Caco-2 (cell line): ENCODE measurements at regions not wholly inside any gene's neighbourhood (a gene's known extent, or its start where the extent isn't known, plus 50 kb on each side); places are given as distances from the start of the nearest gene placed in this dataset.

ENCODE experiments used
- BruUV-seq: library from RNA; stranded (reverse); fragments of 400-500 nt; replicated peaks from 2 replicates; lab custom pipeline; 2021; lab: Mats Ljungman, UMichigan
- CTCF ChIA-PET: fragments of 300-600 bp; sonication (Branson Sonifier 250); formaldehyde crosslinking; loops from one replicate; lab custom pipeline; 2022; ENCODE audit warnings: antibody characterized with exemption; lab: Charles Lee
- POLR2A ChIA-PET: fragments of 300-600 bp; sonication (Branson Sonifier 250); formaldehyde crosslinking; loops from one replicate; lab custom pipeline; 2022; ENCODE audit warnings: antibody characterized with exemption; lab: Charles Lee
- DNase-seq, 2 experiments: peaks; one replicate each; pipeline versions ENCODE4 v3.0.0 to v3.0.0-alpha.2; 2020 to 2022
- H3K27me3 ChIP-seq: replicated peaks from 2 replicates; pipeline ENCODE4 v1.6.0; 2011; ENCODE audit warnings: low read length; ENCODE audit not compliant: control insufficient read depth, insufficient read depth
- H3K36me3 ChIP-seq: 2 replicates; pipeline ENCODE4 v1.5.1; 2011; ENCODE audit warnings: low read length; ENCODE audit not compliant: control insufficient read depth, insufficient read depth
- H3K4me1 ChIP-seq: fragments of 250-450 bp; sonication (Bioruptor Pico); 2 replicates; pipeline ENCODE4 v1.5.1; 2020; ENCODE audit warnings: mild to moderate bottlenecking
- H3K4me3 ChIP-seq: 2 replicates; pipeline ENCODE4 v1.5.1; 2011; ENCODE audit warnings: low read depth, mild to moderate bottlenecking, control low read depth, low read length
- H3K9me3 ChIP-seq: fragments of 250-450 bp; sonication (Bioruptor Pico); 2 replicates; pipeline ENCODE4 v1.5.1; 2020; ENCODE audit warnings: mild to moderate bottlenecking, moderate library complexity
- H3K27ac Mint-ChIP-seq: one replicate; pipeline ENCODE4 v1.8.0; 2022; ENCODE audit warnings: mixed read lengths; ENCODE audit not compliant: unreplicated experiment
- H3K27me3 Mint-ChIP-seq: one replicate; pipeline ENCODE4 v1.8.0; 2022; ENCODE audit warnings: mixed read lengths; ENCODE audit not compliant: insufficient read depth, unreplicated experiment
- H3K36me3 Mint-ChIP-seq: one replicate; pipeline ENCODE4 v1.8.0; 2022; ENCODE audit warnings: mild to moderate bottlenecking, mixed read lengths; ENCODE audit not compliant: insufficient read depth, unreplicated experiment
- H3K4me1 Mint-ChIP-seq: one replicate; pipeline ENCODE4 v1.8.0; 2022; ENCODE audit warnings: low read depth, mixed read lengths; ENCODE audit not compliant: unreplicated experiment
- H3K4me3 Mint-ChIP-seq: one replicate; pipeline ENCODE4 v1.8.0; 2022; ENCODE audit warnings: mild to moderate bottlenecking, moderate library complexity, mixed read lengths; ENCODE audit not compliant: unreplicated experiment
- H3K9me3 Mint-ChIP-seq: one replicate; pipeline ENCODE4 v1.8.0; 2022; ENCODE audit warnings: mixed read lengths; ENCODE audit not compliant: unreplicated experiment
- intact Hi-C: fragments of 100-400 bp; cut with micrococcal nuclease; formaldehyde crosslinking; loops from one replicate; pipeline ENCODE4 v1.10.0; 2022; ENCODE audit not compliant: unreplicated experiment
- TF ChIP-seq, protein P1 (sequence below), 2 experiments: fragments of 200-600 bp in 1 of 2; IDR thresholded peaks; 1 replicate in 1 of 2; 2 replicates in 1 of 2; pipeline versions ENCODE4 v1.5.1 to v1.8.0; 2011 to 2022; ENCODE audit warnings: antibody characterized with exemption in 1 of 2, control low read depth in 1 of 2, inconsistent platforms in 1 of 2, low read depth in 1 of 2, low read length in 1 of 2, mild to moderate bottlenecking in 1 of 2, moderate library complexity in 1 of 2; ENCODE audit not compliant: insufficient read depth in 1 of 2, severe bottlenecking in 1 of 2, unreplicated experiment in 1 of 2

DNA sequence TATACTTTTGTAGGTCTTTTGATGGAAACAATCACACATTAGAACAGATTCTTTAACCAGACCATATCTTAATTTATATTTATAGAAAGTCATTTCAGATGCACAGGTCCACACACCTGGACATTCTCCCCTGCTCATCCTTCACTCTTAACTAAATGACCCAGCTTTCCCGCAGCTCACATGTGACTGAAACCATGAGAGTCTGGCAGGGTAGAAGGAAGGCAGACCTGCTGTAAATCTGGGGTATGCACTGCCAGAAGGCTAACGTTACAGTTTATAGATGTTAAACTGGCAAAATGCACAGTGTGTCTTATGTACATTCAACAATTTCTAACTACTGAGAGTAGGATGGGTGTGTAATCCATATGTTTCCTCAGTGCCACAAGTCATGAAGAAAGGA, 359.5 kb upstream of the SPTLC3 start:
- intact Hi-C loops: no loop called here
- H3K27me3 ChIP-seq: no peaks in the 10 kb centered on the region
- no TSS peak for BruUV-seq

GRCh38 chr20:12653642-12654041, 355.1 kb upstream of the SPTLC3 start:
- POLR2A ChIA-PET: no interaction called here
- Histone ChIP-seq H3K36me3 (no peaks in the 10 kb centered on the region), H3K27me3 (no peaks in the 10 kb centered on the region)

More for the DNA sequence above, 359.5 kb upstream of the SPTLC3 start:
- Mint-ChIP-seq H3K36me3 (no peaks in the 10 kb centered on the region), H3K9me3 (no peaks in the 10 kb centered on the region), H3K4me1 (no peaks in the 10 kb centered on the region), H3K27ac (no peak overlapping the region), H3K27me3 (peaks cover 9% of the 10 kb centered on the region), H3K4me3 (no peak overlapping the region)
- Histone ChIP-seq H3K36me3 (no peaks in the 10 kb centered on the region), H3K4me1 (no peaks in the 10 kb centered on the region), H3K9me3 (no peaks in the 10 kb centered on the region), H3K4me3 (no peak overlapping the region)
- POLR2A ChIA-PET: no interaction called here
- DNase-seq: no peak
- TF ChIP-seq, protein P1, sequence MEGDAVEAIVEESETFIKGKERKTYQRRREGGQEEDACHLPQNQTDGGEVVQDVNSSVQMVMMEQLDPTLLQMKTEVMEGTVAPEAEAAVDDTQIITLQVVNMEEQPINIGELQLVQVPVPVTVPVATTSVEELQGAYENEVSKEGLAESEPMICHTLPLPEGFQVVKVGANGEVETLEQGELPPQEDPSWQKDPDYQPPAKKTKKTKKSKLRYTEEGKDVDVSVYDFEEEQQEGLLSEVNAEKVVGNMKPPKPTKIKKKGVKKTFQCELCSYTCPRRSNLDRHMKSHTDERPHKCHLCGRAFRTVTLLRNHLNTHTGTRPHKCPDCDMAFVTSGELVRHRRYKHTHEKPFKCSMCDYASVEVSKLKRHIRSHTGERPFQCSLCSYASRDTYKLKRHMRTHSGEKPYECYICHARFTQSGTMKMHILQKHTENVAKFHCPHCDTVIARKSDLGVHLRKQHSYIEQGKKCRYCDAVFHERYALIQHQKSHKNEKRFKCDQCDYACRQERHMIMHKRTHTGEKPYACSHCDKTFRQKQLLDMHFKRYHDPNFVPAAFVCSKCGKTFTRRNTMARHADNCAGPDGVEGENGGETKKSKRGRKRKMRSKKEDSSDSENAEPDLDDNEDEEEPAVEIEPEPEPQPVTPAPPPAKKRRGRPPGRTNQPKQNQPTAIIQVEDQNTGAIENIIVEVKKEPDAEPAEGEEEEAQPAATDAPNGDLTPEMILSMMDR (IDR thresholded peaks at IDR 0.05; ENCODE audit: insufficient read depth in 1 of 2, low read depth in 1 of 2, low read length in 1 of 2, severe bottlenecking in 1 of 2, unreplicated experiment in 1 of 2): no peak
- CTCF ChIA-PET: no interaction called here

GRCh38 chr20:12659942-12660341, 348.8 kb upstream of the SPTLC3 start:
- no TSS peak for BruUV-seq
- Mint-ChIP-seq H3K4me3 (no peak overlapping the region), H3K27ac (no peak overlapping the region), H3K27me3 (peaks cover 11% of the 10 kb centered on the region), H3K4me1 (no peaks in the 10 kb centered on the region), H3K9me3 (no peaks in the 10 kb centered on the region), H3K36me3 (no peaks in the 10 kb centered on the region)
- intact Hi-C loops: no loop called here
- Histone ChIP-seq H3K4me1 (no peaks in the 10 kb centered on the region), H3K9me3 (no peaks in the 10 kb centered on the region), H3K27me3 (no peaks in the 10 kb centered on the region), H3K4me3 (no peak overlapping the region), H3K36me3 (no peaks in the 10 kb centered on the region)
- ChIA-PET CTCF (no interaction called here), POLR2A (no interaction called here)
- DNase-seq: no peak
- TF ChIP-seq, protein P1 (IDR thresholded peaks at IDR 0.05; ENCODE audit: insufficient read depth in 1 of 2, low read depth in 1 of 2, low read length in 1 of 2, severe bottlenecking in 1 of 2, unreplicated experiment in 1 of 2): no peak

More at GRCh38 chr20:12653642-12654041, 355.1 kb upstream of the SPTLC3 start:
- Mint-ChIP-seq H3K27me3 (peaks cover 10% of the 10 kb centered on the region), H3K4me3 (no peak overlapping the region), H3K4me1 (no peaks in the 10 kb centered on the region), H3K36me3 (no peaks in the 10 kb centered on the region), H3K27ac (no peak overlapping the region), H3K9me3 (no peaks in the 10 kb centered on the region)
- intact Hi-C loops: no loop called here
- DNase-seq: no peak
- Histone ChIP-seq H3K4me3 (no peak overlapping the region), H3K4me1 (no peaks in the 10 kb centered on the region), H3K9me3 (no peaks in the 10 kb centered on the region)
- CTCF ChIA-PET: no interaction called here
- no TSS peak for BruUV-seq
- TF ChIP-seq, protein P1 (IDR thresholded peaks at IDR 0.05; ENCODE audit: insufficient read depth in 1 of 2, low read depth in 1 of 2, low read length in 1 of 2, severe bottlenecking in 1 of 2, unreplicated experiment in 1 of 2): no peak
